ENCODE measurements at regions not wholly inside any gene's neighbourhood (a gene's known extent, or its start where the extent isn't known, plus 50 kb on each side); places are given as distances from the start of the nearest gene placed in this dataset.
A peak's percentile ranks its signal among the peaks of the same experiment; 100 is the strongest.

- peaks cover 24% of the 10 kb centered on the region for H3K4me1 ChIP-seq (ENCODE audit: control insufficient read depth, insufficient read depth, low read length)
- no peaks in the 10 kb centered on the region for H3K9me3 ChIP-seq (ENCODE audit: control insufficient read depth, insufficient read depth, low read length)
- no peaks in the 10 kb centered on the region for H3K27me3 ChIP-seq (ENCODE audit: control insufficient read depth, insufficient read depth, low read length)
- H3K9ac ChIP-seq (ENCODE audit: low read depth, low read length): no peak overlapping the region
- H3K36me3 ChIP-seq (ENCODE audit: control insufficient read depth, insufficient read depth, low read length): no peaks in the 10 kb centered on the region
- no peak overlapping the region for H3K4me3 ChIP-seq (ENCODE audit: low read depth, low read length)
- H3K27ac ChIP-seq (ENCODE audit: low read depth, low read length): peak overlapping the region; percentile 89
Observed at GRCh38 chr3:27590437-27591298, 106.5 kb upstream of the SLC4A7 start.

GRCh38 chr3:27589795-27590194 is 105.6 kb upstream of the SLC4A7 start:
- Histone ChIP-seq H3K27ac (ENCODE audit: low read depth, low read length) (peak overlapping the region; percentile 89), H3K4me3 (ENCODE audit: low read depth, low read length) (0 out of 2 replicates have a peak overlapping the region, but pooled peaks have one; percentile 16), H3K9ac (ENCODE audit: low read depth, low read length) (no peak overlapping the region), H3K9me3 (ENCODE audit: control insufficient read depth, insufficient read depth, low read length) (no peaks in the 10 kb centered on the region), H3K27me3 (ENCODE audit: control insufficient read depth, insufficient read depth, low read length) (no peaks in the 10 kb centered on the region), H3K4me1 (ENCODE audit: control insufficient read depth, insufficient read depth, low read length) (peaks cover 24% of the 10 kb centered on the region), H3K36me3 (ENCODE audit: control insufficient read depth, insufficient read depth, low read length) (no peaks in the 10 kb centered on the region)

- Histone ChIP-seq H3K36me3 (ENCODE audit: control insufficient read depth, insufficient read depth, low read length) (no peaks in the 10 kb centered on the region), H3K4me3 (ENCODE audit: low read depth, low read length) (no peak overlapping the region), H3K27ac (ENCODE audit: low read depth, low read length) (no peak overlapping the region), H3K9me3 (ENCODE audit: control insufficient read depth, insufficient read depth, low read length) (no peaks in the 10 kb centered on the region), H3K4me1 (ENCODE audit: control insufficient read depth, insufficient read depth, low read length) (peaks cover 11% of the 10 kb centered on the region), H3K9ac (ENCODE audit: low read depth, low read length) (no peak overlapping the region), H3K27me3 (ENCODE audit: control insufficient read depth, insufficient read depth, low read length) (no peaks in the 10 kb centered on the region)
Observed at GRCh38 chr3:27585429-27585828, 101.2 kb upstream of the SLC4A7 start.

- Histone ChIP-seq H3K4me1 (ENCODE audit: control insufficient read depth, insufficient read depth, low read length) (peaks cover 6% of the 10 kb centered on the region), H3K27me3 (ENCODE audit: control insufficient read depth, insufficient read depth, low read length) (no peaks in the 10 kb centered on the region), H3K27ac (ENCODE audit: low read depth, low read length) (no peak overlapping the region), H3K9me3 (ENCODE audit: control insufficient read depth, insufficient read depth, low read length) (no peaks in the 10 kb centered on the region), H3K36me3 (ENCODE audit: control insufficient read depth, insufficient read depth, low read length) (no peaks in the 10 kb centered on the region), H3K9ac (ENCODE audit: low read depth, low read length) (no peak overlapping the region), H3K4me3 (ENCODE audit: low read depth, low read length) (no peak overlapping the region)
Observed at GRCh38 chr3:27584874-27585273, 100.7 kb upstream of the SLC4A7 start.

GRCh38 chr3:27581852-27582251 is 97.7 kb upstream of the SLC4A7 start:
- Histone ChIP-seq H3K4me3 (ENCODE audit: low read depth, low read length) (no peak overlapping the region), H3K9ac (ENCODE audit: low read depth, low read length) (no peak overlapping the region), H3K27me3 (ENCODE audit: control insufficient read depth, insufficient read depth, low read length) (no peaks in the 10 kb centered on the region), H3K4me1 (ENCODE audit: control insufficient read depth, insufficient read depth, low read length) (no peaks in the 10 kb centered on the region), H3K36me3 (ENCODE audit: control insufficient read depth, insufficient read depth, low read length) (no peaks in the 10 kb centered on the region), H3K9me3 (ENCODE audit: control insufficient read depth, insufficient read depth, low read length) (no peaks in the 10 kb centered on the region), H3K27ac (ENCODE audit: low read depth, low read length) (no peak overlapping the region)

- Histone ChIP-seq H3K9me3 (ENCODE audit: control insufficient read depth, insufficient read depth, low read length) (no peaks in the 10 kb centered on the region), H3K36me3 (ENCODE audit: control insufficient read depth, insufficient read depth, low read length) (no peaks in the 10 kb centered on the region), H3K4me3 (ENCODE audit: low read depth, low read length) (no peak overlapping the region), H3K9ac (ENCODE audit: low read depth, low read length) (no peak overlapping the region), H3K27me3 (ENCODE audit: control insufficient read depth, insufficient read depth, low read length) (no peaks in the 10 kb centered on the region), H3K27ac (ENCODE audit: low read depth, low read length) (no peak overlapping the region), H3K4me1 (ENCODE audit: control insufficient read depth, insufficient read depth, low read length) (no peaks in the 10 kb centered on the region)
Observed at GRCh38 chr3:27578032-27578431, 93.8 kb upstream of the SLC4A7 start.

- H3K4me3 ChIP-seq (ENCODE audit: low read depth, low read length): no peak overlapping the region
- no peak overlapping the region for H3K9ac ChIP-seq (ENCODE audit: low read depth, low read length)
- no peak overlapping the region for H3K27ac ChIP-seq (ENCODE audit: low read depth, low read length)
- no peaks in the 10 kb centered on the region for H3K4me1 ChIP-seq (ENCODE audit: control insufficient read depth, insufficient read depth, low read length)
- no peaks in the 10 kb centered on the region for H3K36me3 ChIP-seq (ENCODE audit: control insufficient read depth, insufficient read depth, low read length)
- no peaks in the 10 kb centered on the region for H3K9me3 ChIP-seq (ENCODE audit: control insufficient read depth, insufficient read depth, low read length)
- no peaks in the 10 kb centered on the region for H3K27me3 ChIP-seq (ENCODE audit: control insufficient read depth, insufficient read depth, low read length)
Observed at GRCh38 chr3:27577504-27577903, 93.3 kb upstream of the SLC4A7 start.

- Histone ChIP-seq H3K27ac (ENCODE audit: low read depth, low read length) (no peak overlapping the region), H3K36me3 (ENCODE audit: control insufficient read depth, insufficient read depth, low read length) (no peaks in the 10 kb centered on the region), H3K4me3 (ENCODE audit: low read depth, low read length) (no peak overlapping the region), H3K27me3 (ENCODE audit: control insufficient read depth, insufficient read depth, low read length) (no peaks in the 10 kb centered on the region), H3K9me3 (ENCODE audit: control insufficient read depth, insufficient read depth, low read length) (no peaks in the 10 kb centered on the region), H3K9ac (ENCODE audit: low read depth, low read length) (no peak overlapping the region), H3K4me1 (ENCODE audit: control insufficient read depth, insufficient read depth, low read length) (peaks cover 6% of the 10 kb centered on the region)
Observed at GRCh38 chr3:27576171-27576570, 92.0 kb upstream of the SLC4A7 start.

GRCh38 chr3:27575499-27575898 is 91.3 kb upstream of the SLC4A7 start:
- no peaks in the 10 kb centered on the region for H3K27me3 ChIP-seq (ENCODE audit: control insufficient read depth, insufficient read depth, low read length)
- H3K4me3 ChIP-seq (ENCODE audit: low read depth, low read length): no peak overlapping the region
- no peak overlapping the region for H3K27ac ChIP-seq (ENCODE audit: low read depth, low read length)
- H3K36me3 ChIP-seq (ENCODE audit: control insufficient read depth, insufficient read depth, low read length): no peaks in the 10 kb centered on the region
- no peaks in the 10 kb centered on the region for H3K9me3 ChIP-seq (ENCODE audit: control insufficient read depth, insufficient read depth, low read length)
- H3K4me1 ChIP-seq (ENCODE audit: control insufficient read depth, insufficient read depth, low read length): peaks cover 8% of the 10 kb centered on the region
- no peak overlapping the region for H3K9ac ChIP-seq (ENCODE audit: low read depth, low read length)

- no peaks in the 10 kb centered on the region for H3K27me3 ChIP-seq (ENCODE audit: control insufficient read depth, insufficient read depth, low read length)
- no peak overlapping the region for H3K9ac ChIP-seq (ENCODE audit: low read depth, low read length)
- no peak overlapping the region for H3K27ac ChIP-seq (ENCODE audit: low read depth, low read length)
- no peak overlapping the region for H3K4me3 ChIP-seq (ENCODE audit: low read depth, low read length)
- peaks cover 8% of the 10 kb centered on the region for H3K4me1 ChIP-seq (ENCODE audit: control insufficient read depth, insufficient read depth, low read length)
- no peaks in the 10 kb centered on the region for H3K36me3 ChIP-seq (ENCODE audit: control insufficient read depth, insufficient read depth, low read length)
- no peaks in the 10 kb centered on the region for H3K9me3 ChIP-seq (ENCODE audit: control insufficient read depth, insufficient read depth, low read length)
Observed at GRCh38 chr3:27574438-27574795, 90.2 kb upstream of the SLC4A7 start.

- Histone ChIP-seq H3K9ac (ENCODE audit: low read depth, low read length) (no peak overlapping the region), H3K4me1 (ENCODE audit: control insufficient read depth, insufficient read depth, low read length) (peaks cover 8% of the 10 kb centered on the region), H3K9me3 (ENCODE audit: control insufficient read depth, insufficient read depth, low read length) (no peaks in the 10 kb centered on the region), H3K27me3 (ENCODE audit: control insufficient read depth, insufficient read depth, low read length) (no peaks in the 10 kb centered on the region), H3K27ac (ENCODE audit: low read depth, low read length) (no peak overlapping the region), H3K4me3 (ENCODE audit: low read depth, low read length) (no peak overlapping the region), H3K36me3 (ENCODE audit: control insufficient read depth, insufficient read depth, low read length) (no peaks in the 10 kb centered on the region)
Observed at GRCh38 chr3:27573780-27574437, 89.7 kb upstream of the SLC4A7 start.
